ENCODE measurements at regions not wholly inside any gene's neighbourhood (a gene's known extent, or its start where the extent isn't known, plus 50 kb on each side); places are given as distances from the start of the nearest gene placed in this dataset.
"Not testable (repeated sequence)": the region's sequence is repeated elsewhere in the genome, so short reads cannot be mapped to it uniquely, and the experiment has no call there.

DNA sequence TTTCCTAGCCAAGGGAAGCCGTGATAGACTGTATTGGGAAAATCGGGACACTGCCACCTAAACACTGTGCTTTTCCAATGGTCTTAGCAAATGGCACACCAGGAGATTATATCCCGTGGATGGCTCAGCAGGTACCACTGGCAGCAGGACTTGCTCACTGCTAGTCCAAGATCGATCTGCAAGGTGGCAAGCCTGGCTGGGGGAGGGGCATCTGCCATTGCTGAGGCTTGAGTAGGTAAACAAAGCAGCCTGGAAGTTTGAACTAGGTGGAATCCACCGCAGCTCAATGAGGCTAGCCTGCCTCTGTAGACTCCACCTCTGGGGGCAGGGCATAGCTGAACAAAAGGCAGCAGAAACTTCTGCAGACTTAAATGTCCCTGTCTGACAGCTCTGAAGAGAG lies 1262.7 kb upstream of the ZEB2 start:
- TF ChIP-seq CTCF, POLR2A (IDR thresholded peaks at IDR 0.05): not testable (repeated sequence)
